IgD-negative memory B cell (primary cell): ENCODE measurements at regions not wholly inside any gene's neighbourhood (a gene's known extent, or its start where the extent isn't known, plus 50 kb on each side); places are given as distances from the start of the nearest gene placed in this dataset.

ENCODE experiments used
- H3K27ac Mint-ChIP-seq, 3 donors: one replicate each; pipeline ENCODE4 v1.8.0; 2020 to 2022; ENCODE audit warnings: mild to moderate bottlenecking in 3 of 3, mixed read lengths in 3 of 3, moderate library complexity in 1 of 3
- H3K27me3 Mint-ChIP-seq: one replicate; pipeline ENCODE4 v1.8.0; 2021; ENCODE audit warnings: mixed read lengths
- H3K36me3 Mint-ChIP-seq: one replicate; pipeline ENCODE4 v1.8.0; 2020; ENCODE audit warnings: mild to moderate bottlenecking, mixed read lengths
- H3K4me1 Mint-ChIP-seq, 3 donors: one replicate each; pipeline ENCODE4 v1.8.0; 2020 to 2022; ENCODE audit warnings: mixed read lengths in 3 of 3, mild to moderate bottlenecking in 1 of 3
- H3K4me3 Mint-ChIP-seq, 4 donors: one replicate each; pipeline ENCODE4 v1.8.0; 2020 to 2022; ENCODE audit warnings: mild to moderate bottlenecking in 4 of 4, mixed read lengths in 4 of 4, moderate library complexity in 3 of 4
- H3K9me3 Mint-ChIP-seq, 3 donors: one replicate each; pipeline ENCODE4 v1.8.0; 2020 to 2021; ENCODE audit warnings: mixed read lengths in 3 of 3, mild to moderate bottlenecking in 1 of 3

- H3K27me3 Mint-ChIP-seq = no peaks in the 10 kb centered on the region
- no peaks in the 10 kb centered on the region for H3K36me3 Mint-ChIP-seq
- H3K9me3 Mint-ChIP-seq = peaks cover 0 to 7% (median 0%) of the 10 kb centered on the region in 3 donors
- no peak overlapping the region for H3K27ac Mint-ChIP-seq
- no peaks in the 10 kb centered on the region for H3K4me1 Mint-ChIP-seq
- H3K4me3 Mint-ChIP-seq = no peak overlapping the region
These were observed 1570.6 kb downstream of the BRINP3 start for GRCh38 chr1:188906921-188907641.

GRCh38 chr1:188930382-188930781, 1547.3 kb downstream of the BRINP3 start:
- Mint-ChIP-seq H3K4me3 (no peak overlapping the region), H3K27ac (peak overlapping the region in 1 of 3 donors; percentile 45), H3K9me3 (peaks cover 3 to 10% (median 3%) of the 10 kb centered on the region in 3 donors), H3K36me3 (no peaks in the 10 kb centered on the region), H3K27me3 (no peaks in the 10 kb centered on the region), H3K4me1 (no peaks in the 10 kb centered on the region)

DNA sequence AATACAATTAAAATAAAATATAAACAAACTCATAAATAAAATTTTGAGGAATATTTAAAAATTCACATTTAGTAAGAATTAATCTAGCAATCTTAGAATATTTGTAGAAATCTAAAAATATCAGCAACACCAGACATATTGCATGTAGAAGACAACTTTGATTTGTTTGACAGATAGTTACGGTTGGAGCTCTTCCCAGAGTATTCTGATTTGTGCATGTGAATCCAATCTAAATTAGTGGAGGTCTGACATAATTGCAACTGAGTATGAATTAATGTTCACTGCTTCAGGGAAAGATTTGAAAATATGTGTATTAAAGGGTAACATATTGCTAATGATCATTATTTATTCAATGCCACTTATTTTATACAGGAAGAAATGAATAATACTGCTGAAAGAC, 1546.2 kb downstream of the BRINP3 start:
- no peaks in the 10 kb centered on the region for H3K4me1 Mint-ChIP-seq
- no peaks in the 10 kb centered on the region for H3K36me3 Mint-ChIP-seq
- no peak overlapping the region for H3K27ac Mint-ChIP-seq
- H3K27me3 Mint-ChIP-seq = no peaks in the 10 kb centered on the region
- no peak overlapping the region for H3K4me3 Mint-ChIP-seq
- peaks cover 3 to 10% (median 3%) of the 10 kb centered on the region in 3 donors for H3K9me3 Mint-ChIP-seq

GRCh38 chr1:188937965-188938551, 1539.6 kb downstream of the BRINP3 start:
- no peaks in the 10 kb centered on the region for H3K36me3 Mint-ChIP-seq
- no peaks in the 10 kb centered on the region for H3K4me1 Mint-ChIP-seq
- no peak overlapping the region for H3K4me3 Mint-ChIP-seq
- H3K27me3 Mint-ChIP-seq = no peaks in the 10 kb centered on the region
- no peak overlapping the region for H3K27ac Mint-ChIP-seq
- no peaks in the 10 kb centered on the region for H3K9me3 Mint-ChIP-seq

DNA sequence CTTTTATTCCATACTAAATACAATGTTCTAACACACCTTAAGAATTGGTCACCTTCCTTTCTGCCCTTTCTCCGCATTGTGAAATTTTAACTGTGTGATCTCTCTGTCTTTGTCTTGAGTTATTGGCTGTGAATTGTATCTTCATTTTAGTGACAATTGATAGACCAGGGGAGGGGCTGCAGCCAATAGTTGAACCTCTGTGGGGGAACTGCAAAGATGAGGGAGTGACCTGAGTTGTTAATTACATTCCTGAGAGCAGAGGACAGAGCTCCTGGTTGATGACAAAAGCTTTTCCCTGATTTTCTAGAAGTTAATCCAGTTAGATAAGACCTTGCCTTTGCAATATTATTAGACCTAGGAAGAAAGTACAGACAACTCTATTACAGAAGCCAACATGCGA, 1535.7 kb downstream of the BRINP3 start:
- Mint-ChIP-seq H3K27ac (no peak overlapping the region), H3K4me3 (no peak overlapping the region), H3K27me3 (no peaks in the 10 kb centered on the region), H3K9me3 (peaks cover 0 to 4% (median 0%) of the 10 kb centered on the region in 3 donors), H3K36me3 (no peaks in the 10 kb centered on the region), H3K4me1 (no peaks in the 10 kb centered on the region)

- H3K36me3 Mint-ChIP-seq = no peaks in the 10 kb centered on the region
These were observed 1528.0 kb downstream of the BRINP3 start for GRCh38 chr1:188949701-188950100.

GRCh38 chr1:188958461-188959115, 1519.1 kb downstream of the BRINP3 start:
- peaks cover 4 to 22% (median 6%) of the 10 kb centered on the region in 3 donors for H3K9me3 Mint-ChIP-seq
- no peaks in the 10 kb centered on the region for H3K27me3 Mint-ChIP-seq
- no peaks in the 10 kb centered on the region for H3K4me1 Mint-ChIP-seq
- no peak overlapping the region for H3K27ac Mint-ChIP-seq
- no peak overlapping the region for H3K4me3 Mint-ChIP-seq
- no peaks in the 10 kb centered on the region for H3K36me3 Mint-ChIP-seq

More at GRCh38 chr1:188949701-188950100, 1528.0 kb downstream of the BRINP3 start:
- H3K27ac Mint-ChIP-seq = no peak overlapping the region
- no peak overlapping the region for H3K4me3 Mint-ChIP-seq
- H3K4me1 Mint-ChIP-seq = no peaks in the 10 kb centered on the region
- H3K9me3 Mint-ChIP-seq = peaks cover 3 to 9% (median 4%) of the 10 kb centered on the region in 3 donors
- H3K27me3 Mint-ChIP-seq = no peaks in the 10 kb centered on the region

DNA sequence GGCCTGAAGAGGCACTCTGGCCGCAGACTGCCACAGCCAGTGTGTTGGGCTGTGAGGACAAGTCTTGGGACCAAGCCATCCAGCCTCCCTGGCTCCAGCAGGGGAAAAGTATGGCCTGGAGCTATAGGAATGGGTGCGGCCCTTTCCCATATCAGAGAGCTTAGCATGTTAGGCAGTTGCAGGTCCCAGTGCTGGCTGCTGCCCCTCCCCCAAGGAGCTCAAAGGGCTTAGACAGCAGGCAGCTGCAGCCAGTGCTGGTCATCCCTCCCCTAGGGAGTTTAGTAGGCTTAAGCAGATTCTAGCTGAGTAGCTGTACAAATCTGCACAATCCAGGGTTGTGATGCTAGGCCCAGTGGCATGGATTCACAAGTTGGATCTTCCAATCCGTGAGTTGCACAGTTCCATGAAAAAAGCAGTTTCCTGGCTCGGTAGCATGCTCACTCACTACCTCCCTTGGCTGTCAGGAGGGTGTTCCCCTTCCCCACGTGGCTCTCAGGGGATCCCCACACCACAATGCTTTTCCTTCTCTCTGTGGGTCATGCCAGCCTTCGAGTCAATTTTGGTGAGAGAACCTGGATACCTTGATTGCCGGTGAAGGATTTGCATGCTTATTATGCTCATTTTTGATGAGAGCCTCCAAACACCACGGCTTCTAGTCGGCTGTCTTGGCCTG, 1490.8 kb downstream of the BRINP3 start:
- Mint-ChIP-seq H3K4me3 (no peak overlapping the region), H3K27me3 (no peaks in the 10 kb centered on the region), H3K36me3 (no peaks in the 10 kb centered on the region), H3K9me3 (peaks cover 2 to 15% (median 5%) of the 10 kb centered on the region in 3 donors), H3K27ac (no peak overlapping the region), H3K4me1 (no peaks in the 10 kb centered on the region)

GRCh38 chr1:188988589-188988988, 1489.1 kb downstream of the BRINP3 start:
- no peaks in the 10 kb centered on the region for H3K36me3 Mint-ChIP-seq
- no peaks in the 10 kb centered on the region for H3K27me3 Mint-ChIP-seq
- no peaks in the 10 kb centered on the region for H3K4me1 Mint-ChIP-seq
- H3K4me3 Mint-ChIP-seq = no peak overlapping the region
- H3K9me3 Mint-ChIP-seq = peaks cover 2 to 20% (median 5%) of the 10 kb centered on the region in 3 donors
- no peak overlapping the region for H3K27ac Mint-ChIP-seq

DNA sequence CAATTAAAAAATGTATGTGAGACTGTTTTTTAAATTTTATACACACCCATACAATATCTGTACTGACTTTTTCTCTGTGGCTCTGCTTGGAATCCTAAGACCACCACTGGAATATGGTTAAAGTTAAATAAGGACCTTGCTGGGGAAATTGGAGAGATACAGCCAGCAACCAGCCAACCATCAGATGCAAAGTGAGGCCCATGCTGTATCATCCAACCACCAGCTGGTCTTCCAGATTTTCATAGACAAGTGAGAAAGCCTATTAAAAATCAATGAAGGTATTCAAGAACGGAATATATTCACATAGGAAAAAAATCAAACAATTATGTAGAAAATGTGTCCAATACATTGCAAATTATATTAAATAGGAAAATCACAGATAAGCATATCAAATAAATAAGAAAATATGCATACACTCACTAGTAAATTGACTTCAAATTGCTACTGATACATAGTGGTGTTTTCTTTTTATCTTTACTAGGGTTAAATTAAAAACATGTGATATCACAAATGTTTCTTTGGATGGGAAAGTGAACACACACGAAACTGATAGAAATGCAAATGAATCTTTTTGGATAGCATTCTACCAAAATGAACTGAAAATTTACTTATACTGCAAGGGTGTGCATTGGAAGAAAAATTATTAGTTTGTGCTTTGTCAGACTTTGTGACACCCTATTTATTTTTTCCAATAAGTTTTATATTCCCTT, 1486.3 kb downstream of the BRINP3 start:
- H3K27ac Mint-ChIP-seq = no peak overlapping the region

DNA sequence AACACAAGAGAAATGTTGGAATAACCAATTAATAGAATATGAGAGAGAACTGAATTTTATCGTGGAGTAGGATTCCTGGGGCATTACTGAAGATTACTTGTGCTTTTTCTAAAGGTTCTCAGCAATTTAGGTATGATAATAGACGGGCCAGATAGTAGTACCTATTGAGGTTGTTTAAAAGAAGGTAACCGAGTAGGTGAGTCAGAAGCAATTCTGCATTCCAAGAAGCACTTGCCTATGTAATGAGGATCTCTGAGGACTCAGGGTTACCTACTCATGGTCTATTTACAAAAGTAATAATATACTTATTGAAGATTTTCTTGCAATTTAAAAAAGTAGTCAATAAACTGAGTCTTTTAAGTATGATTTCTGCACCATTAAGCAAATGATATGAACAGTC, 1469.8 kb downstream of the BRINP3 start:
- no peaks in the 10 kb centered on the region for H3K27me3 Mint-ChIP-seq
- H3K4me3 Mint-ChIP-seq = no peak overlapping the region
- no peak overlapping the region for H3K27ac Mint-ChIP-seq
- H3K4me1 Mint-ChIP-seq = no peaks in the 10 kb centered on the region
- peaks cover 0 to 5% (median 0%) of the 10 kb centered on the region in 3 donors for H3K9me3 Mint-ChIP-seq
- H3K36me3 Mint-ChIP-seq = no peaks in the 10 kb centered on the region

More for the DNA sequence above, 1486.3 kb downstream of the BRINP3 start:
- H3K4me3 Mint-ChIP-seq = no peak overlapping the region
- H3K27me3 Mint-ChIP-seq = no peaks in the 10 kb centered on the region
- H3K4me1 Mint-ChIP-seq = no peaks in the 10 kb centered on the region
- peaks cover 0 to 10% (median 2%) of the 10 kb centered on the region in 3 donors for H3K9me3 Mint-ChIP-seq
- no peaks in the 10 kb centered on the region for H3K36me3 Mint-ChIP-seq

GRCh38 chr1:189021577-189021976, 1456.1 kb downstream of the BRINP3 start:
- peaks cover 4 to 15% (median 7%) of the 10 kb centered on the region in 3 donors for H3K9me3 Mint-ChIP-seq

DNA sequence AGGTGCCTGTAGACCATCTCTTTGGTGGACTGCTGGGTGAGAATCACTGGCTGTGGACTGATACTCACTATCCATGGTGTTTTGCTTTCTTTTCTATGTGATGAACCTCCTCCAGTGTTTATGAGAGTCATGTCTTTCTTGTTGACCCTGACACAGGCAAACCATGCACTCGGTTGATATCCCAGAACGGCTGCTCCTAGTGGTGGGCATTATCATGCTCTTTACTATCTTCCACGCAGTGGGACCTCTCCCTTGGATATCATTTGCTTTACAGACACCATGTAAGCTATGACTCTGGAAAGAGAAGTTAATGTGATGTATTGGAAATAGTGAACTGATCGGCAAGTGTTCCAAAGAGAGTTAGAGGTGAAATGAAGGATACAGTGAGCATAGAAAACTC, 1455.6 kb downstream of the BRINP3 start:
- Mint-ChIP-seq H3K4me3 (no peak overlapping the region), H3K4me1 (no peaks in the 10 kb centered on the region), H3K27ac (no peak overlapping the region), H3K36me3 (no peaks in the 10 kb centered on the region), H3K9me3 (peaks cover 1 to 11% (median 7%) of the 10 kb centered on the region in 3 donors), H3K27me3 (no peaks in the 10 kb centered on the region)

More at GRCh38 chr1:189021577-189021976, 1456.1 kb downstream of the BRINP3 start:
- Mint-ChIP-seq H3K27ac (no peak overlapping the region), H3K27me3 (no peaks in the 10 kb centered on the region), H3K4me1 (no peaks in the 10 kb centered on the region), H3K4me3 (no peak overlapping the region), H3K36me3 (no peaks in the 10 kb centered on the region)

DNA sequence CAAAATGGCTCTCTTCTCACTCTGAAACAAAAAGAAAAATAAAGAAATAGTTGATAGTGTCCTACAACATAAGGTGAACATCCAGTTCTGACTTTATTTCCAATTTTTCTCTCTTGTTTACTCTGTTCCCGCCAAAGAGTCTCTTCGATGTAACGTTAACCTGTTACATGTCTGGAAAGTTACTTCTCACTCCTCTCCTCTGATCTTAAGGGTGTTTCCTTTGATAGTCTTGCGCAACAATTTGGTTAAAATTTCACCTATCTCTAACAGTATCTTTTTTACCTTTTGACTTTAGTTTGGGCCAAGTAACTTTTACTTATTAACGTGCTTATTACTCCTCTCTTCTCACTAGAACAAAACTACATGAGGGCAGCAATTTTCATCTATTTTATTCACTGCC, 1450.2 kb downstream of the BRINP3 start:
- H3K27ac Mint-ChIP-seq = no peak overlapping the region
- no peaks in the 10 kb centered on the region for H3K4me1 Mint-ChIP-seq
- H3K27me3 Mint-ChIP-seq = no peaks in the 10 kb centered on the region
- H3K4me3 Mint-ChIP-seq = no peak overlapping the region
- H3K36me3 Mint-ChIP-seq = no peaks in the 10 kb centered on the region
- peaks cover 1 to 13% (median 6%) of the 10 kb centered on the region in 3 donors for H3K9me3 Mint-ChIP-seq
